ENCODE measurements at regions not wholly inside any gene's neighbourhood (a gene's known extent, or its start where the extent isn't known, plus 50 kb on each side); places are given as distances from the start of the nearest gene placed in this dataset.

- no peak overlapping the region for H3K4me3 ChIP-seq (ENCODE audit: low read length)
- H3K79me2 ChIP-seq (ENCODE audit: low read length) = no peaks in the 10 kb centered on the region
- no peak overlapping the region for H3K4me2 ChIP-seq (ENCODE audit: low read length)
- TF ChIP-seq EZH2phosphoT487 (IDR thresholded peaks at IDR 0.05; ENCODE audit: low read depth) (no peak), CTCF (IDR thresholded peaks at IDR 0.05; ENCODE audit: low read depth, low read length) (no peak)
- H3K4me1 ChIP-seq (ENCODE audit: low read length) = no peaks in the 10 kb centered on the region
- H3K36me3 ChIP-seq (replicated peaks; ENCODE audit: low read depth, low read length) = no peaks in the 10 kb centered on the region
- H3K9ac ChIP-seq (ENCODE audit: low read length) = no peak overlapping the region
- H2AFZ ChIP-seq (ENCODE audit: low read depth, low read length) = no peak overlapping the region
- H3K27ac ChIP-seq (ENCODE audit: low read length) = no peak overlapping the region
- 0 out of 2 replicates have a peak, but pooled peaks cover under 1% of the 10 kb centered on the region for H3K27me3 ChIP-seq (ENCODE audit: low read depth, low read length)
- no peaks in the 10 kb centered on the region for H3K9me3 ChIP-seq (ENCODE audit: insufficient read depth, low read length)
- H4K20me1 ChIP-seq (ENCODE audit: insufficient read depth, low read length) = no peaks in the 10 kb centered on the region
Observed at GRCh38 chr1:4033713-4034112, 133.6 kb upstream of the C1orf174 start.

- no peaks in the 10 kb centered on the region for H4K20me1 ChIP-seq (ENCODE audit: insufficient read depth, low read length)
- TF ChIP-seq EZH2phosphoT487 (IDR thresholded peaks at IDR 0.05; ENCODE audit: low read depth) = no peak
- TF ChIP-seq CTCF (IDR thresholded peaks at IDR 0.05; ENCODE audit: low read depth, low read length) = no peak
- no peaks in the 10 kb centered on the region for H3K79me2 ChIP-seq (ENCODE audit: low read length)
- H3K9ac ChIP-seq (ENCODE audit: low read length) = no peak overlapping the region
- H3K9me3 ChIP-seq (ENCODE audit: insufficient read depth, low read length) = no peaks in the 10 kb centered on the region
- H3K27ac ChIP-seq (ENCODE audit: low read length) = no peak overlapping the region
- no peak overlapping the region for H3K4me3 ChIP-seq (ENCODE audit: low read length)
- no peaks in the 10 kb centered on the region for H3K27me3 ChIP-seq (ENCODE audit: low read depth, low read length)
- H3K4me2 ChIP-seq (ENCODE audit: low read length) = no peak overlapping the region
- no peak overlapping the region for H2AFZ ChIP-seq (ENCODE audit: low read depth, low read length)
- H3K4me1 ChIP-seq (ENCODE audit: low read length) = no peaks in the 10 kb centered on the region
- H3K36me3 ChIP-seq (replicated peaks; ENCODE audit: low read depth, low read length) = no peaks in the 10 kb centered on the region
Observed at GRCh38 chr1:4034318-4034887, 134.3 kb upstream of the C1orf174 start.

GRCh38 chr1:4044967-4045366 is 144.9 kb upstream of the C1orf174 start:
- Histone ChIP-seq H3K27me3 (ENCODE audit: low read depth, low read length) (peaks cover 14% of the 10 kb centered on the region; the same call in 1 of the 2 replicates), H3K9ac (ENCODE audit: low read length) (no peak overlapping the region), H3K4me3 (ENCODE audit: low read length) (no peak overlapping the region), H3K27ac (ENCODE audit: low read length) (no peak overlapping the region), H2AFZ (ENCODE audit: low read depth, low read length) (no peak overlapping the region), H3K9me3 (ENCODE audit: insufficient read depth, low read length) (no peaks in the 10 kb centered on the region; the same call in 1 of the 2 replicates), H3K36me3 (replicated peaks; ENCODE audit: low read depth, low read length) (no peaks in the 10 kb centered on the region), H4K20me1 (ENCODE audit: insufficient read depth, low read length) (no peaks in the 10 kb centered on the region), H3K79me2 (ENCODE audit: low read length) (no peaks in the 10 kb centered on the region), H3K4me1 (ENCODE audit: low read length) (no peaks in the 10 kb centered on the region), H3K4me2 (ENCODE audit: low read length) (no peak overlapping the region)
- no peak for TF ChIP-seq EZH2phosphoT487 (IDR thresholded peaks at IDR 0.05; ENCODE audit: low read depth)
- no peak for TF ChIP-seq CTCF (IDR thresholded peaks at IDR 0.05; ENCODE audit: low read depth, low read length)

- H3K9ac ChIP-seq (ENCODE audit: low read length) = no peak overlapping the region
- TF ChIP-seq CTCF (IDR thresholded peaks at IDR 0.05; ENCODE audit: low read depth, low read length) (no peak), EZH2phosphoT487 (IDR thresholded peaks at IDR 0.05; ENCODE audit: low read depth) (no peak)
- no peaks in the 10 kb centered on the region for H4K20me1 ChIP-seq (ENCODE audit: insufficient read depth, low read length)
- H3K36me3 ChIP-seq (replicated peaks; ENCODE audit: low read depth, low read length) = no peaks in the 10 kb centered on the region
- no peaks in the 10 kb centered on the region for H3K79me2 ChIP-seq (ENCODE audit: low read length)
- H3K27ac ChIP-seq (ENCODE audit: low read length) = no peak overlapping the region
- no peak overlapping the region for H3K4me3 ChIP-seq (ENCODE audit: low read length)
- peaks cover 14% of the 10 kb centered on the region; the same call in 1 of the 2 replicates for H3K27me3 ChIP-seq (ENCODE audit: low read depth, low read length)
- H3K4me2 ChIP-seq (ENCODE audit: low read length) = no peak overlapping the region
- H3K4me1 ChIP-seq (ENCODE audit: low read length) = no peaks in the 10 kb centered on the region
- H2AFZ ChIP-seq (ENCODE audit: low read depth, low read length) = no peak overlapping the region
- H3K9me3 ChIP-seq (ENCODE audit: insufficient read depth, low read length) = no peaks in the 10 kb centered on the region; the same call in 1 of the 2 replicates
Observed at GRCh38 chr1:4045397-4046010, 145.4 kb upstream of the C1orf174 start.
